GM21423 (cell line): ENCODE measurements at regions not wholly inside any gene's neighbourhood (a gene's known extent, or its start where the extent isn't known, plus 50 kb on each side); places are given as distances from the start of the nearest gene placed in this dataset.
A peak's percentile ranks its signal among the peaks of the same experiment; 100 is the strongest.

Experiments used
- ATAC-seq: cut with Tn5 transposase; IDR thresholded peaks from one replicate; pipeline ENCODE4 v1.9.1; 2021; ENCODE audit warnings: mild to moderate bottlenecking, moderate library complexity; ENCODE audit not compliant: unreplicated experiment

GRCh38 chr5:61683148-61683547, 351.1 kb downstream of the ZSWIM6 start:
- ATAC-seq: no peak

- no peak for ATAC-seq
These were observed 351.9 kb downstream of the ZSWIM6 start for GRCh38 chr5:61683926-61684325.

GRCh38 chr5:61686491-61687257, 354.6 kb downstream of the ZSWIM6 start:
- ATAC-seq: no peak

GRCh38 chr5:61687371-61687770, 355.3 kb downstream of the ZSWIM6 start:
- no peak for ATAC-seq

GRCh38 chr5:61689153-61689846, 357.2 kb downstream of the ZSWIM6 start:
- no peak for ATAC-seq

GRCh38 chr5:61697809-61698558, 365.9 kb downstream of the ZSWIM6 start:
- no peak for ATAC-seq

- ATAC-seq: peak; percentile 58
These were observed 370.0 kb downstream of the ZSWIM6 start for GRCh38 chr5:61701877-61702602.

- ATAC-seq: no peak
These were observed 370.7 kb downstream of the ZSWIM6 start for GRCh38 chr5:61702784-61703183.

GRCh38 chr5:61704289-61704688, 372.2 kb downstream of the ZSWIM6 start:
- no peak for ATAC-seq

- ATAC-seq: no peak
These were observed 374.7 kb downstream of the ZSWIM6 start for GRCh38 chr5:61706751-61707150.

- ATAC-seq: no peak
These were observed 387.1 kb downstream of the ZSWIM6 start for GRCh38 chr5:61719124-61719523.

GRCh38 chr5:61720829-61721228, 388.8 kb downstream of the ZSWIM6 start:
- no peak for ATAC-seq

GRCh38 chr5:61724102-61724501, 392.0 kb downstream of the ZSWIM6 start:
- ATAC-seq: no peak

GRCh38 chr5:61728287-61728686, 396.2 kb downstream of the ZSWIM6 start:
- ATAC-seq: no peak

- no peak for ATAC-seq
These were observed 398.8 kb downstream of the ZSWIM6 start for GRCh38 chr5:61730866-61731265.

- ATAC-seq: no peak
These were observed 399.3 kb downstream of the ZSWIM6 start for GRCh38 chr5:61731267-61731945.

- no peak for ATAC-seq
These were observed 399.9 kb downstream of the ZSWIM6 start for GRCh38 chr5:61731946-61732314.

GRCh38 chr5:61732369-61732768, 400.3 kb downstream of the ZSWIM6 start:
- ATAC-seq: no peak

GRCh38 chr5:61732796-61733195, 400.7 kb downstream of the ZSWIM6 start:
- ATAC-seq: no peak

GRCh38 chr5:61734001-61734400, 401.9 kb downstream of the ZSWIM6 start:
- no peak for ATAC-seq

- no peak for ATAC-seq
These were observed 402.9 kb downstream of the ZSWIM6 start for GRCh38 chr5:61734966-61735365.
